ENCODE measurements at regions not wholly inside any gene's neighbourhood (a gene's known extent, or its start where the extent isn't known, plus 50 kb on each side); places are given as distances from the start of the nearest gene placed in this dataset.
"Not testable (repeated sequence)": the region's sequence is repeated elsewhere in the genome, so short reads cannot be mapped to it uniquely, and the experiment has no call there.

- DNase-seq (ENCODE audit: low read depth, low spot score) = no peak
These were observed 606.4 kb downstream of the RNF144A start for GRCh38 chr2:7523481-7524120.

- DNase-seq (ENCODE audit: low read depth, low spot score) = no peak
These were observed 607.0 kb downstream of the RNF144A start for GRCh38 chr2:7524195-7524594.

- no peak for DNase-seq (ENCODE audit: low read depth, low spot score)
These were observed 608.5 kb downstream of the RNF144A start for GRCh38 chr2:7525746-7526145.

- DNase-seq (ENCODE audit: low read depth, low spot score) = no peak
These were observed 610.0 kb downstream of the RNF144A start for GRCh38 chr2:7527165-7527722.

GRCh38 chr2:7530001-7530400 is 612.8 kb downstream of the RNF144A start:
- peak; percentile 3 for DNase-seq (ENCODE audit: low read depth, low spot score)

- no peak for DNase-seq (ENCODE audit: low read depth, low spot score)
These were observed 621.9 kb downstream of the RNF144A start for GRCh38 chr2:7539077-7539476.

- peak; percentile 72 for DNase-seq (ENCODE audit: low read depth, low spot score)
These were observed 622.5 kb downstream of the RNF144A start for GRCh38 chr2:7539760-7540159.

GRCh38 chr2:7552825-7553570 is 635.8 kb downstream of the RNF144A start:
- no peak for DNase-seq (ENCODE audit: low read depth, low spot score)

GRCh38 chr2:7555260-7555659 is 638.0 kb downstream of the RNF144A start:
- DNase-seq (ENCODE audit: low read depth, low spot score) = no peak

GRCh38 chr2:7557376-7557775 is 640.2 kb downstream of the RNF144A start:
- DNase-seq (ENCODE audit: low read depth, low spot score) = no peak

- DNase-seq (ENCODE audit: low read depth, low spot score) = no peak
These were observed 642.6 kb downstream of the RNF144A start for GRCh38 chr2:7559791-7560190.

GRCh38 chr2:7566382-7566881 is 649.2 kb downstream of the RNF144A start:
- DNase-seq (ENCODE audit: low read depth, low spot score) = no peak

- DNase-seq (ENCODE audit: low read depth, low spot score) = not testable (repeated sequence)
These were observed 649.9 kb downstream of the RNF144A start for GRCh38 chr2:7567116-7567515.

GRCh38 chr2:7567646-7568045 is 650.4 kb downstream of the RNF144A start:
- no peak for DNase-seq (ENCODE audit: low read depth, low spot score)

GRCh38 chr2:7570247-7570646 is 653.0 kb downstream of the RNF144A start:
- DNase-seq (ENCODE audit: low read depth, low spot score) = no peak

GRCh38 chr2:7571701-7572100 is 654.5 kb downstream of the RNF144A start:
- DNase-seq (ENCODE audit: low read depth, low spot score) = no peak

- no peak for DNase-seq (ENCODE audit: low read depth, low spot score)
These were observed 655.2 kb downstream of the RNF144A start for GRCh38 chr2:7572450-7572849.

- DNase-seq (ENCODE audit: low read depth, low spot score) = no peak
These were observed 656.1 kb downstream of the RNF144A start for GRCh38 chr2:7573166-7573825.

GRCh38 chr2:7574385-7574784 is 657.2 kb downstream of the RNF144A start:
- no peak for DNase-seq (ENCODE audit: low read depth, low spot score)

- DNase-seq (ENCODE audit: low read depth, low spot score) = no peak
These were observed 660.6 kb downstream of the RNF144A start for GRCh38 chr2:7577769-7578168.

- no peak for DNase-seq (ENCODE audit: low read depth, low spot score)
These were observed 666.8 kb downstream of the RNF144A start for GRCh38 chr2:7584017-7584416.

- no peak for DNase-seq (ENCODE audit: low read depth, low spot score)
These were observed 669.7 kb downstream of the RNF144A start for GRCh38 chr2:7586898-7587297.

Data from astrocyte of the hippocampus (primary cell).